Renal pelvis (tissue), 1 donor: ENCODE measurements at regions not wholly inside any gene's neighbourhood (a gene's known extent, or its start where the extent isn't known, plus 50 kb on each side); places are given as distances from the start of the nearest gene placed in this dataset.

ENCODE experiments used
- DNase-seq: peaks from one replicate; pipeline ENCODE4 v3.0.0-alpha.2; 2013

GRCh38 chr5:168159425-168159824 lies 132.0 kb upstream of the WWC1 start:
- DNase-seq, result peak; percentile 48

GRCh38 chr5:168162464-168162863 lies 129.0 kb upstream of the WWC1 start:
- DNase-seq, result peak; percentile 43

DNA sequence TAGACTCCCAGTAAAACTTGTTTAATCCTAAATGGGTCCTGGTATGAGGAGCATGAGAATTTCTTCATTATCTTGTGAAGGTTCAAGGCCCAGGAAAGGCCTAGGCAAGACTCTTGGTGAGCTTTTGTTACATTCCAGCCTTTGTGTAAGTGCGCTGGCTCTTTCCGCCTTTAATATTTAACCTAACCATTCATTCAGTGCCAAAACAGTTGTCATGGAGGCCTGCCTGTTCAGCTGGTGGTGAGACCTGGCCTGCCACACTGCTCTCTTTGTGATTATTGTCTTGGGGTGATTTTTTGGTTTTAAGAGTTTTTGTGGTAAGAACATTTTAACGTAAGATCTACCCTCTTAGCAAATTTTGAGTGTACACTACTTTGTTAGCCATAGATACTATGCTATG lies 127.5 kb upstream of the WWC1 start:
- peak; percentile 41 for DNase-seq

DNA sequence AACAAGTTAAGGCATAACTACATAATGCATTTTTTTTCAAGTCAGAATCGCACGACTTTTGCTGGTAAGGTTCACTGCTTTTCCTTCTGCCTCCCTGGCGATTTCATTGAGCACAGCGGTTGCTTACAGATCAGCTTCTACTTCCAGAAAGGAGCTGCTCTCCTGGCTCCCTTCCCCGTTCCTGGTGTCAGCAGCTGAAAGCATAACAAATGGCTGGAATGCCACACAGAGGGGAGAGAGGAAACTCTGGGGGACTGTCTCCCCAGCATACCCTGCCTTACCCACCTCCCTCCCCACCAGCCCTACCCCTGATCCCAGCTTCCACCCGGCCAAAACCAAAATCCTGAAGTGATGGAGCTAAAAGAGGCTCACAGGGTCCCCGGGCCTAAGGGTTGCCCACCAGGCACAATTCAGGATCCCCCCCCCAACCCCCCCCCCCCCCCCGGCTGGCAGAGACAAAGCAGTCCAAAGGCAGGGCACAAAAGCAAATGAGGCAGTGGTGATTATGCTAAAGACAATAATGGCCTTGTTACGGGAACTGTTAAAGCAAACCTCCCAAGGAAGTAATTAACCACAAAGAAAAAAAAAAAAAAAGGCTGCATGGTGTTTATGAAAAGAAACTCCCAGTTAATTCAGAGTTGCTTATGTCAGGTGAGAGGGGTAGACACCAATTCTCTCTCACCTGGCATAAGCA lies 126.1 kb upstream of the WWC1 start:
- no peak for DNase-seq

GRCh38 chr5:168165977-168166376 lies 125.5 kb upstream of the WWC1 start:
- DNase-seq, result no peak

- no peak for DNase-seq
Measured at GRCh38 chr5:168167338-168167737, 124.1 kb upstream of the WWC1 start.

GRCh38 chr5:168168978-168169698 lies 122.3 kb upstream of the WWC1 start:
- DNase-seq, result no peak

DNA sequence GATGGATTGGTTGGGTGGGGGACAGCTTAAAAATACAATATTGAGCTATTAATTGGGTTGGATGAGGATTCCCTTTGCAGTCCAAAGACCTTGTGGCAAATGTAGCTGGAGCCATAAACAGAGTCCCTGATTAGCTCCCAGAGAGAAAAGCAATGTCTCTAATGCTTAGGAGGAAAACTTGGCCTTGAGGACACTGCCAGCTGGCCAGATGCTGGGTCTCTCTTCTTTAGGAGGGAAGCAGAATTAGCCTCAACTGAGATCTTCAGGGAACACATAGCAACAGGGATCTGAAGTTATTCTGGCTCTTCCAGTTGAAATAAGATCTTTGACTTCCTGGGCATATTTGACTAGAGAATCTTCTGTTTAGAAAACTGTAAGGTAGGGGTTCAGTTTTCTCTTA lies 121.7 kb upstream of the WWC1 start:
- no peak for DNase-seq

GRCh38 chr5:168171901-168172759 lies 119.3 kb upstream of the WWC1 start:
- no peak for DNase-seq

- no peak for DNase-seq
Measured at GRCh38 chr5:168172760-168173223, 118.7 kb upstream of the WWC1 start.

DNA sequence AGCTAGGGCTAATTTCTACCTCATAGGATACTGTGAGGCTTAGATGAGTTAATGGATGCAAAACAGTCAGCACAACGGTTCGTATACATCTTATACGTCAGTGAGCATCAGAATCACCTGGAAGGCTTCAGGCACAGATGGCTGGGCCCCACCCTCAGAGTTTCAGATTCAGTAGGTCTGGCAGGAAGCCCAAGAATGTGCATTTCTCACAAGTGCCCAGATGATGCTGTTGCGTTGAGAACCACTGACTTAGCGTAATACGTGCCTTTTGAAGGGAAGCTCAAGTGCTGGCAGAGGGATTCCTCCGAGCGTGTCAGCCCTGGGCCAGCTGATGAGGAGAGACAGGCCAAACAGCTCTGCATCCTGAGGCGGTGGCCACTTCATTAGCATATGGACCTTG lies 117.1 kb upstream of the WWC1 start:
- DNase-seq, result no peak

- no peak for DNase-seq
Measured at GRCh38 chr5:168176251-168176650, 115.2 kb upstream of the WWC1 start.

GRCh38 chr5:168176941-168177340 lies 114.5 kb upstream of the WWC1 start:
- no peak for DNase-seq

- no peak for DNase-seq
Measured at GRCh38 chr5:168177831-168178450, 113.5 kb upstream of the WWC1 start.

DNA sequence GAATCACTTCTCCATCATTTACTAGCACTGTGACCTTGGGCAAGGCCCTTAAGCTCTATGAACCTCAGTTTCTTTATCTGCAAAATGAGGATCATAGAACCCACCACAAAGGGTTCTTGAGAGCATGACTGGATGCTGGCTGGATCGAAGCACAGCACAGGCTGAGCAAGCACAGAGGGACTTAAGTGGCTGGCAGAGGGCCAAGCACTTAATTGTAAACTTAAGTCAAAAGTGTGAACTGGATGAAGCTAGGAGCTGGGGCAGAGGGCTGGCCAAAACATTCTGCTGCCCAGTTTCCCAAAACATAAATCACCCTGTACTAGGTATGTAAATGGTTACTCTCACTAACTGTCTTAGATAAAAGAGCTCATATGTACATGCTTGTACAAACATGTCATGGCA lies 112.3 kb upstream of the WWC1 start:
- no peak for DNase-seq

DNA sequence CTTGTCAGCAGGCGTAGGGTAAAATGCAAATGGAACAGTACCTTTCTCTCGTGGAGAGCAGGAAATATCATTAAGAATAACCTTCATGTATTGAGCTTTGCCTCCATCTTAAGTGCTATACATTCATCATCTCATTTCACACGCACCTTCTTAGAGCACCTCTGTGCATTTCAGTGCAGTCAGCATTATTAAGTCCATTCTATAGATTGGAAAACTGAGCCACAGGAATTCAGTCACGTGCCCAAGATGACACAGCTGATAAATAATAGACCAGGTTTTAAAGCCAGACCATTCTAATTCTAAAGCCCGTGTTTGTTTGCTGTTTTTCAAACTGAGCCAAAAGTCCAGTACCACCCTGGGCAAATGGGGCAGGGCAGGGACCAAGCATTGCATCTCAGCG lies 109.2 kb upstream of the WWC1 start:
- no peak for DNase-seq

- no peak for DNase-seq
Measured at GRCh38 chr5:168184103-168184502, 107.3 kb upstream of the WWC1 start.

- DNase-seq, result no peak
Measured at GRCh38 chr5:168186289-168187074, 105.0 kb upstream of the WWC1 start.

GRCh38 chr5:168187614-168188013 lies 103.8 kb upstream of the WWC1 start:
- DNase-seq, result no peak

DNA sequence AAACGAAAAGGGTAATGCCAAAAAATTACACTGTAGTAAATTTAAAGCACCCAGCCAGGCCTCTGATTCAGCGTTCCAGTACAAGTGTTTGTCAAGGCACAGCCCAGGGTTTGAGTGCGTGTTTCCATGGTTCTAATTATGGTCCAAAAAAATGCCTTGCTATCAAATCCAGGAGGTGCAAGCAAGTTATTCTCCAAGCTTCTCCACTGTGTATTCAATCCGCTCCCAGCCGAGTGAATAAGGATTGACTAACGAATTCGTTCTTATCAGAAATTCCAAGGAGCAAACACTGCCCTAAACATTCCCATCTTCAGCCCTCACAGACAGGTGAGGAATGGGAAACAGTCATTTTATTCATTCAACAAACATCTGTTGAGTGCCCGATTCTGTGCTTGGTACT lies 103.3 kb upstream of the WWC1 start:
- no peak for DNase-seq

DNA sequence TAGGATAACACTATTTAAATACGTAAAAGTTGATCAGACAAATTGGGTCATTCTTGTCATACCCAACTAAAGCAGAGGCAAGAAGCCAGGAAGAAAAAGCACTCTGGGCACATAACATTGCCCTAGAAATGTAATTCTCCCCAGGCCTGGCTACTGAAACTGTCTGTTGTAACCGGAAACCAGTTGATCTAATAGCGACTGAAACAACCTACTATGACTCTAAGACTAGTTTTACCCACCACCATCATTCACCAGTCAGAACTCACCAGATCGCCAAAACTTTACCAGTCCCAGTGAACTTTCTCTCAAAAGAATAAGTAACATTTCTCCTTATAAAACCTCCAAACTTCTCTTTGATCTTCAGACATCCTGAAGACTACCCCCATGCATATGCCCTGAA lies 99.3 kb upstream of the WWC1 start:
- no peak for DNase-seq
